ENCODE measurements at regions not wholly inside any gene's neighbourhood (a gene's known extent, or its start where the extent isn't known, plus 50 kb on each side); places are given as distances from the start of the nearest gene placed in this dataset.
"Not testable (repeated sequence)": the region's sequence is repeated elsewhere in the genome, so short reads cannot be mapped to it uniquely, and the experiment has no call there.

GRCh38 chr7:6991686-6992085, 165.6 kb upstream of the CCZ1B start:
- not testable (repeated sequence) for DNase-seq

GRCh38 chr7:6992133-6992532, 166.1 kb upstream of the CCZ1B start:
- DNase-seq: not testable (repeated sequence)

GRCh38 chr7:6995026-6995425, 169.0 kb upstream of the CCZ1B start:
- DNase-seq: not testable (repeated sequence)

GRCh38 chr7:6995493-6996289, 169.6 kb upstream of the CCZ1B start:
- DNase-seq: not testable (repeated sequence)

GRCh38 chr7:6999067-6999666, 173.1 kb upstream of the CCZ1B start:
- not testable (repeated sequence) for DNase-seq

- DNase-seq: no peak
Observed at GRCh38 chr7:7002418-7003062, 176.5 kb upstream of the CCZ1B start.

GRCh38 chr7:7005303-7005702, 177.0 kb upstream of the C1GALT1 start:
- DNase-seq: no peak

GRCh38 chr7:7005949-7006348, 176.4 kb upstream of the C1GALT1 start:
- DNase-seq: not testable (repeated sequence)

- DNase-seq: not testable (repeated sequence)
Observed at GRCh38 chr7:7011241-7011640, 171.1 kb upstream of the C1GALT1 start.

- DNase-seq: not testable (repeated sequence)
Observed at GRCh38 chr7:7011751-7012150, 170.6 kb upstream of the C1GALT1 start.

GRCh38 chr7:7014827-7015595, 167.3 kb upstream of the C1GALT1 start:
- DNase-seq: no peak

GRCh38 chr7:7017707-7018280, 164.6 kb upstream of the C1GALT1 start:
- no peak for DNase-seq

- no peak for DNase-seq
Observed at GRCh38 chr7:7018290-7018689, 164.1 kb upstream of the C1GALT1 start.

- no peak for DNase-seq
Observed at GRCh38 chr7:7032221-7032620, 150.1 kb upstream of the C1GALT1 start.

GRCh38 chr7:7035851-7036250, 146.5 kb upstream of the C1GALT1 start:
- no peak for DNase-seq

GRCh38 chr7:7042286-7042893, 140.0 kb upstream of the C1GALT1 start:
- not testable (repeated sequence) for DNase-seq

- DNase-seq: no peak
Observed at GRCh38 chr7:7044806-7045205, 137.5 kb upstream of the C1GALT1 start.

- DNase-seq: no peak
Observed at GRCh38 chr7:7048213-7048612, 134.1 kb upstream of the C1GALT1 start.

GRCh38 chr7:7051206-7051877, 131.0 kb upstream of the C1GALT1 start:
- no peak for DNase-seq

- DNase-seq: no peak
Observed at GRCh38 chr7:7054252-7054830, 128.0 kb upstream of the C1GALT1 start.

Data from NCI-H2227 treated with DMSO at 0.1 percent for 48 hours (cell line).